GM18517 (cell line): ENCODE measurements at regions not wholly inside any gene's neighbourhood (a gene's known extent, or its start where the extent isn't known, plus 50 kb on each side); places are given as distances from the start of the nearest gene placed in this dataset.

Experiments used
- ATAC-seq: cut with Tn5 transposase; IDR thresholded peaks from one replicate; pipeline ENCODE4 v1.9.1; 2021; ENCODE audit warnings: mild to moderate bottlenecking, moderate library complexity; ENCODE audit not compliant: unreplicated experiment

DNA sequence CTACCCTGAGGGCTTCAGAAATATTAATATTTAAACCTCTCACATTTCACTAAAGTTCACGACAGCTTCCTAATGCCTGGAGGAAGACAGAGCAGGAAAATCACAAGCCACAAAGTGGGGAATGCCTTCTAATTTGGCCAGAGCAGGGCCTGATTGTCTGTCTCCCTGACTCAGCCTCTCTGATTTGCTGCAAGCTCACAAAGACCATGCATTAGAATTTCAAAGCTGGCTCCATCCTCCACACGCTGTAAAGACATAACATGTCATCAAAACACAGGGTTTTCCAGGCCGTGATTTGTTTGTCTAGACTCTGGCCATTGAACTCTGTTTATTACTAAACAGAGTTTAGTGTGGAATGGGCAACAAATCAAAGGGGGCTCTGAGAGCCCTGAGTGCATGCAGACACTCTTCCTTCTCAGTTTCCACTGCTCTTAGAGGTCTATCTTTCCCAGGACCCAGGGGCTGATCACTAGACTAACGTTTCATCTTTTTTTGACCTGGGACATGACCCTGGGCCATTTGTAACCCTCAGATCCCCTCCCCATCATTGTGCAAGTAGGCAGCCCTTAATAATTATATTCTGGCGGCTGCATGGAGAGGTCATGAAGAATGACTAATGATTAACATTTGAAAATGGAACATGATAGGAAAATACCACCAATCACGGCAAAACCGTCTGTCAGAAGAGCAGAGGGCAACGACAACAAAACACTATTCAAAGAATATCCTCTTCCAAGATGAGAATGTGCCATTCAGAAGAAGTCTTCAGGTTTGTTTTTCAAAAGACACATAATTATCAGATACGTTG is 140.2 kb downstream of the ENC1 start:
- no peak for ATAC-seq

- ATAC-seq: no peak
These were observed 141.1 kb downstream of the ENC1 start for GRCh38 chr5:74499256-74500050.

DNA sequence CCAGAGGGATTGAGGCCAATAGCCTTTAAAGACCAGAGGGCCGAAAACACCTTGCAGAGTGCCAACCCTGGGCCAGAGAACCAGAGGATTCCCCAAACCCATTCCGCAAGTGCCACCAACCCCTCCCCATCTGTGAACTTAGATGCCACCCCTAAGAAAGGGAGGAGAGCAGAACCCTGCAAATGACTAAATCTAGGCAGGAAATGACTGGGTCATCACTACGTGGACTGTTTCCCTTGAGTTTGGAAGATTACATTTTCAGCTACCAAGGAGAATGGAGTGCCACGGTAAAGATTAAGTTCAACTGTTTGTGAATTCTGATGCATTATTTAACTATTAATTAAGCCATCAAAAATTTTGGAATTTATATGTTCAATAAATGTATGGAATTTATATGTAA is 142.8 kb downstream of the ENC1 start:
- ATAC-seq: no peak

- ATAC-seq: no peak
These were observed 147.1 kb downstream of the ENC1 start for GRCh38 chr5:74493411-74493810.

DNA sequence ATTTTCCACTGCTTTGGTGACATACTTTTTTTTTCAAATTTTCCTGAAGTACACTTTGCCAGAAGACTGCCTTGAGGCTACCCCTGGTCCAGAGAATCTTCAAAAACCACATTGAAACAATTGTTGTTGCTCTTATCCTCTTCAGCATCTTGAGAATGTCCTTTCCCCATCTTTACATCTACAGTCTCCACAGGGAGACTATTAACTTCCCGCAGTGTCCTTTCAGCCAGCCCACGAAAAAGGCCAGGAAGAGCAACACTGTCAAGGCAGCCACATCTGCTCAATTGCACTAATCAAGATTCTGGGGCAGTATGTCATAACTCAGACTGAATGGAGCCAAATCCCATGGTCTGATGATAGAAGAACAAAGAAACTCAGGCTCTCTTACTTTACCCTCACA is 148.3 kb downstream of the ENC1 start:
- ATAC-seq: no peak

DNA sequence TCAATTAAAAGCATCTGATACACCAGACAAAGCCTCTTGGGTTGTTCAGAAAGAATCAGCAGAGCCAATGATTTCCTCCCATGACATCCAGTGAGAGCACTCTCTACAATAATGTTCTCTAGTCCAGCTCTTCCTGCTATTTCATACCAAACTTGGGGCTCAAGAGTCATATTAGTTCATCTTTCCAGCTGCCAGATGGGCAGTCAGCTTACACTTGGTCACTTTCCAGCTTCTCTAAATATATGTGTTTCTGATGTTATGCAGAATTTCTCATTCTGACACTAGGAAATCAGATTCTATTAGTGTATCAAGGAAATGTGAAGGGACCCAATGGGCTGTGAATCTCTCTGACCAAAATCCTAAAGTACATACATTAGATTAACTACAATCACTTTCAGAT is 148.9 kb downstream of the ENC1 start:
- no peak for ATAC-seq

GRCh38 chr5:74490814-74491213 is 149.7 kb downstream of the ENC1 start:
- peak; percentile 98 for ATAC-seq

GRCh38 chr5:74482990-74483389 is 157.5 kb downstream of the ENC1 start:
- ATAC-seq: no peak

DNA sequence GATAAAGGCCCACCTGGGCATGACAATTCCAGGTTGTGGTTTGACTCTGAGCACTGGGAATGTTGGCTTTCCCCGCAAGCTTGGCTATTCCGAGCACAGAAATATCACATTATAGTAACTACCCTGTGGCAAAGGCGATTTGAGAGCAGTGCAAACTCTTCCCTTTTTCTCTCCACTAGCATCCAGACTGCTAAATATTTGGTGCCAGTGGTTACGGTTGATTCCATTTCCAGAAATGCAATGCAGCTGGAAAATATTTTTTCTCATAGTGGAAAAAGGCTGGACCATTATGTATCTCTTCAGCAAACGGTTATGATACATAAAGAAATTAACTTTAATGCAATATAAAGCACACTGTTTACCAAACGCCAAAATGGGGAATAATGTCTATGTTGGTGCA is 158.0 kb downstream of the ENC1 start:
- ATAC-seq: no peak

DNA sequence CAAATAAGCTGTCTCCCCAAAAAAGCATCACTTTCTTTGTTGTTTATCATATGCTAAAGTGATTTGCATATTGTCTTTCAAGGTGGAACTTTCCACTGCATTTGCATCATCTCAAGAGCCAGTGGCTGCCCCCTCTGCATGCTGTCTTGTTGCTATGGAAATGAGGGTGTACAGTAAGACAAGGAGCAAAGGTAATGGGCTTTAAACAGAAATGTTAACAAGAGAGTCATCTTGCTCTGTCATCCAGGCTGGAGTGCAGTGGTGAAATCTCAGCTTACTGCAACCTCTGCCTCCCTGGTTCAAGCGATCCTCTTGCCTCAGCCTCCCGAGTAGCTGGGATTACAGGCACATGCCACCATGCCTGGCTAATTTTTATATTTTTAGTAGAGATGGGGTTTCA is 159.2 kb downstream of the ENC1 start:
- ATAC-seq: peak; percentile 82

GRCh38 chr5:74480201-74480600 is 160.3 kb downstream of the ENC1 start:
- ATAC-seq: no peak

GRCh38 chr5:74478328-74478727 is 162.2 kb downstream of the ENC1 start:
- ATAC-seq: no peak

DNA sequence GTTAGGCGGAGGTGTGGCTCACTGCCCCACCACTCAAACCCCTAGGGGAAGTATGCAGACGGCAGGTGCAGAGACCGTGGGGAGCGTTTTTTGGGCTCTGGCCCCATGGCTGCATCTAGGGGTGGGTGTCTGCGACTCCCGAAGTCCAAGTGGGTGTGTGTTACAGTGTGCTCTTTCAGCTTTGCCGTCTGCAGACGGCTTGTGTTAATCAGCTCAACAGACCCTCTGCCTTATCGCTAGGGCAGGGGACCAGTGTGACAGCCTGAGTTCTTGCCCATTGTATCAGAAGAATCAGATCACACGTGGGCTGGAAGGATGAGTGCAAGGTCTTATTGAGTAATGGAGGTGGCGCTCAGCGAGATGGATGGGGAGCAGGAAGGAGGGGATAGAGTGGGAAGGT is 162.8 kb downstream of the ENC1 start:
- no peak for ATAC-seq

- ATAC-seq: no peak
These were observed 163.6 kb downstream of the ENC1 start for GRCh38 chr5:74476819-74477453.

DNA sequence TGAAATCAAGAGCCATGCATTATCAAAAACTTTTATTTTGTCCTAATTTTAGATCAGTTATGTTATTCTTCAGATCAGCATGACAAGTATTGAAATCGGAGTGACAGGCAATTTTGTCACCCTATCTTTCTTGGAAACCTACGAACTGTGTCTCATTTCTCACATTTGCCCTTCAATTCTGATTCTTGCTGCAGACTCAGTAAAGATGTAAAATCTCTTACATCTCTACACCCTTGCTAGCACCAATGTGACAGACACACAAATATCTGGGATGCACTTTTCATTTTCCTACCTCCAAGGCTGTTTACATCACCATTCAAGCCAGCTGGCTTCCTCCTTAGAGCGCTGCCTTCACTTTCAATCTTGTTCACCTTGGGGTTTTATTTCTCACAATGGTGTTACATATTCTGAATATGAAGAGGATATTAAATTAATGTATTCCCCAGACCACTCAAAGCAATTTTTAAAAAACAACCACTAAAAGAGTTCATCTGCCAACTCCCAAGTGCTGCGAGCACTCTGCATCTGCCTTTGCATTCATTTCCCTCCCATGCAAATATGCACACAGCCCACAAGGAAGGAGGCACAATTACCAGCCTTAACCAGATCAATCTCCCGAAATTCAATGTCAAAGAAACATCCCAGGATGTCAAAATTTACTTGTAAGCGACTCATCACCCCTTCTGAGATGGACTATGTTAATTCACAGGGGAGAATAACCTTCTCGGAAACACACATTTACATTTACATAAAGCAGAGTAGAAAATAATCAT is 164.3 kb downstream of the ENC1 start:
- no peak for ATAC-seq

DNA sequence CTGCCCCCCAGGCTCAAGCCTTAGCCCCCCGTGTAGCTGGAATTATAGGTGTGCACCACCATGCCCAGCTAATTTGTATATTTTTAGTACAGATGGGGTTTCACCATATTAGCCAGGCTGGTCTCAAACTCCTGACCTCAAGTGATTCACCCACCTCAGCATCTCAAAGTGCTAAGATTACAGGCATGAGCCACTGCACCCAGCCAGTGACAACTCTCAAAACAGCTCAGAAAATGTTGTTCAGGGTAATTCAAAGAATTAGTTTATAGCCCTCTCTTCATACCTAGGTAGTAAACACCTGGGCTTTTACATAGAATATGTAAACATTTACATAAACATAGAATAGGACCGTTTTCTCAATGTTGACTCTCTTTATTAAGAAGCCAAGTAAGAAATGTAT is 168.7 kb downstream of the ENC1 start:
- no peak for ATAC-seq

- ATAC-seq: no peak
These were observed 171.1 kb downstream of the ENC1 start for GRCh38 chr5:74469234-74469994.

DNA sequence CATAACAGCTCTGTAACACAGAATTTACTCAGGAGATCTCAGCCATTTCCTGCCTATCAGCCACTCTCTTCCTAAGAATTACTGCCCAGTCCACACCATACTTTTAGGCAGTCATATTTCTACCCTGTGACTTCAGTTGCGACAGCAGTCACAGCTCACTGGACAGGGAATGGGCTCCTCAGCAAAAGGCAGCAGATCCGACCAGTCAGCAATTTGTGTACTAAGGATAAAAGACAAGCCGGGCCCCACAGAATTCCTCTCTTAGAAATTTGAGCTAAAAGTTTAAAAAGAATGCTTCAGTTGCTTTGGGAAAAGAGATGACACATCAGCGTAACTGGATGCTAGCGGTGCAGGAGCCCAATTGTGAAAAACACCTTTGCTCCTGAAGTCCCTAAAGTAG is 172.1 kb downstream of the ENC1 start:
- no peak for ATAC-seq

GRCh38 chr5:74465724-74466123 is 174.8 kb downstream of the ENC1 start:
- ATAC-seq: no peak

- no peak for ATAC-seq
These were observed 175.9 kb downstream of the ENC1 start for GRCh38 chr5:74464512-74465209.
